NCI-H2107 treated with DMSO at 0.1 percent for 48 hours (cell line): ENCODE measurements at regions not wholly inside any gene's neighbourhood (a gene's known extent, or its start where the extent isn't known, plus 50 kb on each side); places are given as distances from the start of the nearest gene placed in this dataset.
A peak's percentile ranks its signal among the peaks of the same experiment; 100 is the strongest.
"Not testable (repeated sequence)": the region's sequence is repeated elsewhere in the genome, so short reads cannot be mapped to it uniquely, and the experiment has no call there.

Experiments
- DNase-seq: peaks from one replicate; lab custom pipeline; 2025; ENCODE audit not compliant: unreplicated experiment; lab: John Stamatoyannopoulos, UW

DNA sequence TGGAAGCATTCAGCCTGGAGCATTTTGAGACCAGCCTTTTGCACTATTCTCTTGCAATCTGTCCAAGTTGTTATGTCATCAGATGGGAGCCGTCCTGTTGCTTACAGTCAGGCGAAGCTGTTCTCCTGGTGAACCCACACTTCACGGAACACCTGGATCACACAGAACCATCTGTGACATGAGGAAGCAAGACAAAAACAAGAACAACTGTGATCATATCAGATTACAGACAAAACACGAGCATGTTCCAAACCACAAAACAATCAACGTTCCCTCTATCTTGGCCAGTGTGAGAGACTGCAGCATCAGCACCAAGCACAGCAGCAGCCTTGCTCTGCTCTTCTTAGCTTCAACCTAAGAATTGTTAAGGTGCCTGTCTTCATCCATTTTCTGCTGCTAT lies 180.5 kb upstream of the SFSWAP start:
- peak; percentile 12 for DNase-seq

DNA sequence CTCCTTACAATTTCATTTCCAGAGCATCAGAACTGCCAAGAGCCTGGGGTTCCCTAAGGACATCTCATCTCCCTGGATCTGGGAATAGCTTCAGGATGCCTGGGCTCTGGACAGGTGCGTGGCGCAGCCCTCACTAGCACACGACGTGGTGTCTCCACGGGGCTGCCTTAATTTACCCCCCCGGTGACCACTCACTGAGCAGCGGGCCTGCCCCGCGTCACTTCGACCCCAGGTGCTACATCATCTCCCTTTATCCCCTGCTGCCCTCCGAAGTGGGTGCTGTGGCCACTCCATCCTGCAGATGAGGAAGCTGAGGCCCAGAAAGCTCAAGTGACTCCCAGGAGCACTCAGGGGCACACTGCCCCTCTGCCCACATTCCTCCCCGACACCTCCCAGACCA lies 177.8 kb upstream of the SFSWAP start:
- no peak for DNase-seq

DNA sequence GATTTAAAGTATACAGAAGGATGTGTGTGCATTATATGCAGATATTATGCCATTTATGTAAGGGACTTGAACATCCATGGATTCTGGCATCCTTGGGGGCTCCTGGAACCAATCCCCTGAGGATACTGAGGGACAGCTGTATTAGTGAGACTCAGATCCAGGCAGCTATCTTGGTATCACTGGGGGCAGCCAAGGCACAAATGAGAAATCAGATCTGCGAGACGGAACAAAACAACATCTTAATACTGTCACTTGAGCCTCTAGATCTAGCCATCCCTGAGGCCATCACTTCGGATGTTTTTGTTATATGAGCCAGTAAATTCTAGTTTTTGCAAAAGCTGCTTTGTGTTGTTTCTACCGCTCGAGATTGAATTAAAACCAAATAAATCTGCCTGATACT lies 175.1 kb upstream of the SFSWAP start:
- DNase-seq: no peak

- DNase-seq: no peak
Observed at GRCh38 chr12:131536337-131536736, 174.6 kb upstream of the SFSWAP start.

GRCh38 chr12:131536766-131537165 lies 174.1 kb upstream of the SFSWAP start:
- no peak for DNase-seq

DNA sequence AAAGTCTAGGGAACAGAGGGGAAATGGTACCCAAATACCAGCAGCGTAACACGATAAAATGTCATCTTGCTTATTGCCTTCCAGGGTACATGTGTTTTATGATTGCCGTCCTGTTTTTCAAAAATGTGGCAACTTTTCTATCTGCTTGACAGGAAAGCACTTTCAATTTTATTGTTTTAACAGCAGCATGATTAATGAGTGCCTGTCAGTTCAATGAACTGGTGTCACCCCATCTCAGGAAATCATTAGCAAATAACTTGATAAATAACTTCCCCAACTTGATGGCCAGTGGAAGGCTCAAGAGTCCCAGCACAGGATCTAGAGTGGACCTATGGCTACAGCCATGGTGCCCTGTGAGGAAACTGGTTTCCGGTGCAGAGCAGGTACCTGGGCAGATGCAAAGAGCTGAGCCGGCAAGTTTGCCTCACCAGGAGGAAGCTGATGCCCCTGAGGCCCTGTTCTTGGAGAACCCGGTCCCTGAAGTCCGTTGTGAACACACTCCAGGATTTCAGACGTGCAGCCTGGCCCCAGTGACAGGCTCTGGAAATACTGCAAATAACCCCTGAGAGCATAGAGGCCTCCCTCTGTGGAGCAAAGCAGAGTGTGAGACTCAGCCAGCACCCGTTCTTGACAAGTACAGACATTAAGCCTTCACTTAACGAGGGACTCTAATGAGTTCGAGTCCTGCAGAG lies 173.5 kb upstream of the SFSWAP start:
- no peak for DNase-seq

DNA sequence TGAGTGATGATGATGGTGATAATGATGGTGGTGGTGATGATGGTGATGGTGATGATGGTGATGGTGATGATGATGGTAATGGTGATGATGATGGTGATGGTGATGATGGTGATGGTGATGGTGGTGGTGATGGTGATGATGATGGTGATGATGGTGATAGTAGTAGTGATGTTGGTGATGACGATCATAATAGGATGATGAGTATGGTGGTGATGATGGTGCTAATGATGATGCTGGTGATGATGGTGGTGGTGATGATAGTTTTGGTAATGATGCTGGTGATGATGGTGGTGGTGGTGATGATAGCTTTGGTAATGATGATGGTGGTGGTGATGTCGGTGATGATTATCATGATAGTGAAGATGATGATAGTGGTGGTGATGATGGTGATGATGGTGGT lies 171.5 kb upstream of the SFSWAP start:
- no peak for DNase-seq

DNA sequence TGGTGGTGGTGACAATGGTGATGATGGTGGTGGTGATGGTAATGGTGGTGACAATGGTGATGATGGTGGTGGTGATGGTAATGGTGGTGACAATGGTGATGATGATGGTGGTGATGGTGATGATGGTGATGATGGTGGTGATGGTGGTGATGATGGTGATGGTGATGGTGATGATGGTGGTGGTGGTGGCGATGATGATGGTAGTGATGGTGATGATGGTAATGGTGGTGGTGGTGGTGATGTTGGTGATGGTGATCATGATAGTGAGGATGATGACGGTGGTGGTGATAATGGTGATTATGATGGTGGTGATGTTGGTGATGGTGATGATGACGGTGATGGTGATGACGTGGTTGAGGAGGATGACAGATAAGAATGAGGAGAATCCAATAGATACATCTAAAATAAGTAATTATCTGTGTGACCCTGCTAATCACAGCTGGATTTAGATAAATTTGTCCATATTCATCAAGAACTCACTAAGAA lies 170.7 kb upstream of the SFSWAP start:
- no peak for DNase-seq

DNA sequence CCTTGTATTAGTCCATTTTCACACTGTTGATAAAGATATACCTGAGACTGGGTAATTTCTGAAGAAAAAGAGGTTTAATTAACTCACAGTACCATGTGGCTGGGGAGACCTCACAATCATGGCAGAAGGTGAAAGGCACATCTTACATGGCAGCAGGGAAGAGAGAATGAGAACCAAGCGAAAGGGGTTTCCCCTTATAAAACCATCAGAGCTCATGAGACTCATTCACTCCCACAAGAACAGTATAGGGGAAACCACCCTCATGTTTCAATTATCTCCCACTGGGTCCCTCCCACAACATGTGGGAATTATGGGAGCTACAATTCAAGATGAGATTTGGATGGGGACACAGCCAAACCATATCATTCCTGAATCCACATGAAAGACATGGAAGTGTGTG lies 169.4 kb upstream of the SFSWAP start:
- not testable (repeated sequence) for DNase-seq

DNA sequence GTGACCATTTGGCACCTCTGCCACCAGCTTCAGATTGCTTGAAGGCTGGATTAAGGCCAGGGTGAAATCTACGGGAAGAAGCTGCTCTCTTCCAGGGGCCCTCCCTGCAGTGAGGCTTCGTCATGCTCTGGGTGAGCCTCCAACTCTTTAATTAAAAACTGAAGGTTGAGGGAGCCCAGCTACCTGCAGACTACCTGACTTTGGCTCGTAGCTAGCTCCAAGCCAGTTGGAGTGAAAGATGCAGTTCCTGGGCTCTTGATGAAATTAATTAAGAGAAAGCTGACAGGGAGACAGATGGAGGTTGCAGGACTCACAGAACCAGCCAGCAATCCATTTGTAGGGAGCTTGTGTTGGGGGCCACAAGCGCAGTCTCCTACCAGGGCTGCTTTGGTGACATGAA lies 168.5 kb upstream of the SFSWAP start:
- DNase-seq: no peak

- no peak for DNase-seq
Observed at GRCh38 chr12:131543040-131543439, 167.8 kb upstream of the SFSWAP start.

DNA sequence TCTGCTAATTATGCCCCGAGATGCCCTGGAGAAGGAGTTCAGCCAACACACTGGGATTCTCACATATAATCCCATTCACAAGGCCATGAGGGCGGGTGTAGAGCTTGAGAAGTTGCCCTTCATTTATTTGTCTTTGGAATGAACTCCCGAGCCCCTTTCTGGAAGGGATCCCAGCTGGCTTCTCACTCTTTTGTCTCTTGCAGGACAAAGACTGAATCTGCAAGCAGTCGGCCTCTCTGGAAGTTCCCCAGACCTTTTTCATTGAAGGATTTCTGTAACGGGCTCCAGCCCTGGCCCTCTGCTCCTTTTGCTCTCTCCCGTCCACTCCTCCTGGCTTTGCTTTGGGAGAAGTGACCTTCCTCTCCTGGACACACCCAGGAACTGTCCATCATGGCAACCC lies 163.3 kb upstream of the SFSWAP start:
- no peak for DNase-seq

DNA sequence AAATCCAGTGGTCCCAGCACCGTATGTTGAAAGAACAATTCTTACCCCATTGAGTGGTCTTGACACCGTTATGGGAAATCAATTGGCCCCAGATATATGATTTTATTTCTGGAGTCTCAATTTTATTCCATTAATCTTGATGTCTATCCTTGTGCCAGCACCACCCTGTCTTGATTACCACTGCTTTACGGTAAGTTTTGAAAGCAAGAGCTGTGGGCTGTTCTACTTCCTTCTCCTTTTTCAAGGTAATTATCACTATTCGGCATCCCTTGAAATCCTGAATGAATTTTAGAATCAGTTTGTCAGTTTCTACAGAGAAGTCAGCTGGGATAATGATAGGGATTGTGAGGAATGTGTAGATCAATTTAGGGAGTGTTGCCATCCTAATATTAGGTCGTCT lies 160.8 kb upstream of the SFSWAP start:
- DNase-seq: no peak

DNA sequence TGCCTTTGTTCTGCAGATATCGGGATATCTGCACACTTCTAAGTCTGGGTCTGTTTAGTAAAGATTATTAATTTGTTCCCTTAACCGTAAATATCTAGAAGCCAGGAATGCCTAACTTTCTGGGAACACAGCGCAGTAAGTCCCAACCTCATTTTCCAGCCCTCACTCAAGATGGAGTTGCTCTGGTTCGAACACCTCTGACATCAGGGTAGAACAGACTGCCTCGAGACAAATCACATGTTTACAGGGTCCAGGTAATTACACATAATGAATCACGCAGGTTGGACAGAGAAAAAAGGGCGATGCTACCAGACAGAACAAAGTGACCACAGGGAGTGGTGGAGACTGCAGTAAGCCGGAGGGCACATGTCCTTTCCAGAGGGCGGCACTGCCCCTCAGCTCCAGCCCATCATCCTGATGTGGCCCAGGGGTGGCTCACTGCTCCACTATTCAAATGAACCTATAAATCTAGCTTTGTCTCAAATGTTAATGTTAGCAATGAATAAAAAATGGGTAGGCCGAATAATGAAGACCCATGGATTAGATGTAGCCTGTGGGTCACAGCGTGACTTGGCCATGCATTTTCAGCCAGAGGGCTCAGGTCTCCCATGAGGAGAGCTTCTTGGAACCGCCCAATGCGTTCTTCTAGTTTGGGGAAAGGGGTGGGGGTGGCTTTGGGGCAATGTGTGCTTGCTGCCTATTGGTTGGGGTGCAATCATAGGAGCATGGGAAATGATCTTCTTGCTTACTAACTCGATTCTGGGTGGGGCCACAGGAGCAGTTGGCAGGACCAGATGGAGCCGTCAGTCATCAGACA lies 159.0 kb upstream of the SFSWAP start:
- no peak for DNase-seq

DNA sequence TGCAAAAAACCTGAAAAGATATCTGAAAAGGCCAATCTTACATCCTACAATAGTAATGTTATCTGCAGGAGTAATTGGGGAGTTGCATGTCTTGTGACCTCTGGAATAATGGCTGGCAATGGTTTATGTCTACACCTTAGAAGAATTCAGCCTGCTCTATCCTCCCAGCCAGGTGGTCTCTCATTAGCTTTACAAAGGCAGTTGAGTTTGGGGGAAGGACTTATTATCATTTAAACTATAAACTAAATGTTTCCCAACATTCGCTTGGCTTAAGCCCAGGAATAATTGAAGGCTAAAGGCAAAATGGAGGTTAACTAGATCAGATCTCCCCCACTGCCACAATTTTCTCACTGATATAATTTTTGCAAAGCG lies 158.4 kb upstream of the SFSWAP start:
- DNase-seq: no peak

GRCh38 chr12:131553096-131553777 lies 157.7 kb upstream of the SFSWAP start:
- no peak for DNase-seq

DNA sequence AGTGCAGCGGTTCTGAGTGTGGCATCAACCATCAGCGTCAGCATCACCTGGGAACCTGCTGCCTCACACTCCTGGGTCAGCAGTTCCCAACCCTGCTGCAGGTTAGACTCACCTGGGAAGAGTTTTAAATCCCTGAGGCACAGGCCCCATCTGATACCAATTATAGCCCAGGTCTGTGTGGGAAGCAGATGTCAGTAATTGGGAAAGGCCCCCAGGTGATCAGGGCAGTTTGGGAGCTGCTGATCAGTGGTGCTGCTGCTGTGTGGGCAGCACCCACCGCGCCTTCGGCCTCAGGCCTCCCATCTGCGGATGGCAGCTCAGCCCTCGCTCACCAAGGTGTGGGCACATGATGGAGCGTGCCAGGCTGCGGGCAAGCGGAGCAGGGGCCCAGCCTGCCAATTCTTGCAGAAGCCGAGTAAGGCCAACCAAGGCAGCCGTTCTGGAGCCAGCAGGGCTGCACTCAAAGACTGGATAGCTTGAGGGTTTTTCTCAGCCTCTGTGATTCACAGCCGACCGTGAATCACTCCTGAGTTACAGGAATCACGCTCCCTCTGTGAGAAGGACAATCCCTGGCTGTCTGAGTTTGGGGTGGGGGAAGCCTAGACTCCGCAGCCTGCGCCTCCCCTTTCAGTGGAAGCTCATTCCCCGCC lies 155.6 kb upstream of the SFSWAP start:
- no peak for DNase-seq

DNA sequence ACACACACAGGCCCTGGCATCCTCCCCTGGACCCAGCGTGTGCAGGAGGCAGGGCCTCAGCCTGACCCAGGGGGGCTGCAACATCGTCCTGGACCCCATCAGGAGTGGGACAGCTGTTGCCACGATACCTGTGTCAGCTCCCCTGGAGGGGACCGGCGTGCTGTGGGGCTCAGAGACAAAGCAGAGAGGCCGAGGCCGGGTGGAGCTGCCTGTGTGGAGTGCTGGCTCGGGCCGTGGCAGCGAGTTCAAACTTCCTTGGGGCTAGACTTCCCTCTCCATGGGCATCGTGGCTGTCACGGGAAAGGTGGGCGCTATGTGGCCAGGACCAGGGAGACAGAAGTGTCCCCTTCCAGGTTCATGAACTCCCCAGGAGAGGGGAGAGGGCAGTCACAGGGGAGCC lies 155.0 kb upstream of the SFSWAP start:
- DNase-seq: no peak

GRCh38 chr12:131557078-131557709 lies 153.7 kb upstream of the SFSWAP start:
- no peak for DNase-seq

DNA sequence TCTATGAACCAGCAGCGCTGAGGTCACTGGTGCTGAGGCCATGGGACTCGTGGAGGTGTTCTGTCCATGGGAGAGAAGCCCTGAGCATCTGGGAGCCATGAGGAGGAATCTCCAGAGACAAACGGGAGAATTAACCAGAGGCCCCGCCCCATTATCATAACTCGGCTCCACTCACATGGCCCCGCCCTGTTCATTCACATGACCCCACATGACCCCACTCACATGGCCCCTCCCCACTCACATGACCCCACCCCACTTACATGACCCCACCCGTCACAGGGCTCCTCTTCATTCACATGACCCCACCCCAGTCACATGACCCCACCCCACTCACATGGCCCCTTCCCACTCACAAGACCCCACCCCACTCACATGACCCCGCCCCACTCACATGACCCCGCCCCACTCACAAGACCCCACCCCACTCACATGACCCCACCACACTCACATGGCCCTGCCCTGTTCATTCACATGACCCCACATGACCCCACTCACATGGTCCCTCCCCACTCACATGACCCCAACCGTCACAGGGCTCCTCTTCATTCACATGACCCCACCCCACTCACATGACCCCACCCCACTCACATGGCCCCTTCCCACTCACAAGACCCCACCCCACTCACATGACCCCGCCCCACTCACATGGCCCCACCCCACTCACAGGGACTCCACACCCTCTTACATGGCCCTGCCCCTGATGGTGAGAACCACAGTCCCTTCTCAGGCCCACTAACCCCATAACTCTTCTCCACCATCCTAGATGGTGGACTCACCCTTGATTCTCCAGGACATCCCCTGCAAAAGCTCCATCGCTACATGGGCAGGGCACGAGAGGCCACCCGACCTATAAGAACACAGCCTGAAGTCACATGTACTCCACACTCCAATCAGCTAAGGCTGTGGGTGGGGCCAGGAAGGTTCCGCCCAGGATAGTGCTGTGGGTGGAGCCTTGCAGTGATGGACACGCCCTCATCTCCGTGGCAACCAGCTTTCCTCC lies 151.1 kb upstream of the SFSWAP start:
- DNase-seq: no peak
